ENCODE measurements at regions not wholly inside any gene's neighbourhood (a gene's known extent, or its start where the extent isn't known, plus 50 kb on each side); places are given as distances from the start of the nearest gene placed in this dataset.

- TF ChIP-seq POLR2AphosphoS5 (IDR thresholded peaks at IDR 0.05): no peak
- TF ChIP-seq POLR2A (IDR thresholded peaks at IDR 0.05): no peak
- TF ChIP-seq, protein P1, sequence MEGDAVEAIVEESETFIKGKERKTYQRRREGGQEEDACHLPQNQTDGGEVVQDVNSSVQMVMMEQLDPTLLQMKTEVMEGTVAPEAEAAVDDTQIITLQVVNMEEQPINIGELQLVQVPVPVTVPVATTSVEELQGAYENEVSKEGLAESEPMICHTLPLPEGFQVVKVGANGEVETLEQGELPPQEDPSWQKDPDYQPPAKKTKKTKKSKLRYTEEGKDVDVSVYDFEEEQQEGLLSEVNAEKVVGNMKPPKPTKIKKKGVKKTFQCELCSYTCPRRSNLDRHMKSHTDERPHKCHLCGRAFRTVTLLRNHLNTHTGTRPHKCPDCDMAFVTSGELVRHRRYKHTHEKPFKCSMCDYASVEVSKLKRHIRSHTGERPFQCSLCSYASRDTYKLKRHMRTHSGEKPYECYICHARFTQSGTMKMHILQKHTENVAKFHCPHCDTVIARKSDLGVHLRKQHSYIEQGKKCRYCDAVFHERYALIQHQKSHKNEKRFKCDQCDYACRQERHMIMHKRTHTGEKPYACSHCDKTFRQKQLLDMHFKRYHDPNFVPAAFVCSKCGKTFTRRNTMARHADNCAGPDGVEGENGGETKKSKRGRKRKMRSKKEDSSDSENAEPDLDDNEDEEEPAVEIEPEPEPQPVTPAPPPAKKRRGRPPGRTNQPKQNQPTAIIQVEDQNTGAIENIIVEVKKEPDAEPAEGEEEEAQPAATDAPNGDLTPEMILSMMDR (IDR thresholded peaks at IDR 0.05 in 8 of 11, conservative IDR thresholded peaks at IDR 0.05 in 3 of 11): no peak
Observed at GRCh38 chr10:121088524-121088923, 237.4 kb downstream of the WDR11 start.
